ENCODE measurements at regions not wholly inside any gene's neighbourhood (a gene's known extent, or its start where the extent isn't known, plus 50 kb on each side); places are given as distances from the start of the nearest gene placed in this dataset.

- TF ChIP-seq CEBPZ (IDR thresholded peaks at IDR 0.05; ENCODE audit: borderline replicate concordance, low read depth, low read length) (no peak), BDP1 (IDR thresholded peaks at IDR 0.05; ENCODE audit: insufficient read depth, insufficient read length) (no peak), DMBX1 (CRISPR knock-in tag; IDR thresholded peaks at IDR 0.05; ENCODE audit: borderline replicate concordance) (no peak), ZNF785 (CRISPR knock-in tag; IDR thresholded peaks at IDR 0.05) (no peak), ZNF224 (CRISPR knock-in tag; IDR thresholded peaks at IDR 0.05) (no peak), TEAD2 (tag; IDR thresholded peaks at IDR 0.05) (no peak), HMGXB4 (CRISPR knock-in tag; IDR thresholded peaks at IDR 0.05) (no peak)
These were observed 115.8 kb upstream of the FBXL7 start (continued) for GRCh38 chr5:15384176-15384575.

Measured in K562 (cell line).